ENCODE measurements at regions not wholly inside any gene's neighbourhood (a gene's known extent, or its start where the extent isn't known, plus 50 kb on each side); places are given as distances from the start of the nearest gene placed in this dataset.

DNA sequence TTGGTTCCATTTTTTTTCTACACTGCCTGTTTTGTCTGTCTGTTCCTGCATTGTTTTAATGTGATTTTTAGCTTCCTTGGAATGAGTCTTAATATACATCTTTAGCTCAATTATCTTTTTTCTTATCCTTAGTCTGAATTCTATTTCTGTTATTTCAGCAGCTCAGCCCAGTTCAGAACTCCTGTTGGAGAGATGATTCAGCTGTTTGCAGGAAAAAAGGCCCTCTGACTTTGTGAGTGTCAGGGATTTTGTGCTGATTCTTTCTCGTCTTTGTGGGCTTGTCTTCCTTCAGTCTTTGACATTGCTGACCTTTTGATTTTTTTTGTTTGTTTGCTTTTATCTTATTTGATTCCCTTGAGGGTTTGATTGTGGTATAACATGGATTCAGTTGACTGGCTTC, 343.2 kb upstream of the TRAM1L1 start:
- Histone ChIP-seq H3K4me1 (ENCODE audit: insufficient read depth, poor library complexity, severe bottlenecking) (no peaks in the 10 kb centered on the region), H3K36me3 (ENCODE audit: low read depth) (no peaks in the 10 kb centered on the region), H3K9me3 (ENCODE audit: severe bottlenecking) (no peaks in the 10 kb centered on the region), H3K27me3 (ENCODE audit: insufficient read depth, poor library complexity, severe bottlenecking) (no peaks in the 10 kb centered on the region), H3K4me3 (ENCODE audit: severe bottlenecking) (no peak overlapping the region), H3K27ac (ENCODE audit: poor library complexity, severe bottlenecking) (no peak overlapping the region)
- DNase-seq (ENCODE audit: low spot score), result no peak
- TF ChIP-seq, protein P1, sequence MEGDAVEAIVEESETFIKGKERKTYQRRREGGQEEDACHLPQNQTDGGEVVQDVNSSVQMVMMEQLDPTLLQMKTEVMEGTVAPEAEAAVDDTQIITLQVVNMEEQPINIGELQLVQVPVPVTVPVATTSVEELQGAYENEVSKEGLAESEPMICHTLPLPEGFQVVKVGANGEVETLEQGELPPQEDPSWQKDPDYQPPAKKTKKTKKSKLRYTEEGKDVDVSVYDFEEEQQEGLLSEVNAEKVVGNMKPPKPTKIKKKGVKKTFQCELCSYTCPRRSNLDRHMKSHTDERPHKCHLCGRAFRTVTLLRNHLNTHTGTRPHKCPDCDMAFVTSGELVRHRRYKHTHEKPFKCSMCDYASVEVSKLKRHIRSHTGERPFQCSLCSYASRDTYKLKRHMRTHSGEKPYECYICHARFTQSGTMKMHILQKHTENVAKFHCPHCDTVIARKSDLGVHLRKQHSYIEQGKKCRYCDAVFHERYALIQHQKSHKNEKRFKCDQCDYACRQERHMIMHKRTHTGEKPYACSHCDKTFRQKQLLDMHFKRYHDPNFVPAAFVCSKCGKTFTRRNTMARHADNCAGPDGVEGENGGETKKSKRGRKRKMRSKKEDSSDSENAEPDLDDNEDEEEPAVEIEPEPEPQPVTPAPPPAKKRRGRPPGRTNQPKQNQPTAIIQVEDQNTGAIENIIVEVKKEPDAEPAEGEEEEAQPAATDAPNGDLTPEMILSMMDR (IDR thresholded peaks at IDR 0.05; ENCODE audit: poor library complexity, severe bottlenecking), result no peak
- no peak for ATAC-seq (ENCODE audit: low read depth)

DNA sequence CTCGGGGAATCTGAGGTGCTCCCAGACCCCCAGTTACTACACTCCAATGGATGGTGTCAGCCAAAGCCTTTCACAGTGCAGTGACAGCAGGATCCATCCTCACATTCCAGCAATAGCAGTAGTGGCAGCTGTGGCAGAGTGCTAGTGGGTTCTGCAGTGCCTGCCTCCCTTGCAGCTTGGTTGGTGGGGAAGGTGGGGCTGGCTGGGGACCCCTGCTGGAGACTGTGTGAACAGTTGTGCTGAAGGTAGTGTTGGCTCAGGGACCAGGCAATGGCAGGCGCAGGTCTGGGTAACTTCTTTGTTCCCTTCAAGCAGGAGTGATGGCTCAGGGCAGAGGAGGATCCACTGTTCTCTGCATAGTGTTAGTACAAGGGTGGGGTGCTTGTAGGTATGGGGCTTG, 343.7 kb upstream of the TRAM1L1 start:
- no peaks in the 10 kb centered on the region for H3K9me3 ChIP-seq (ENCODE audit: severe bottlenecking)
- DNase-seq (ENCODE audit: low spot score) (no peak), ATAC-seq (ENCODE audit: low read depth) (no peak)
- H3K4me3 ChIP-seq (ENCODE audit: severe bottlenecking), result no peak overlapping the region
- H3K27me3 ChIP-seq (ENCODE audit: insufficient read depth, poor library complexity, severe bottlenecking), result no peaks in the 10 kb centered on the region
- TF ChIP-seq, protein P1 (IDR thresholded peaks at IDR 0.05; ENCODE audit: poor library complexity, severe bottlenecking), result no peak
- no peaks in the 10 kb centered on the region for H3K4me1 ChIP-seq (ENCODE audit: insufficient read depth, poor library complexity, severe bottlenecking)
- no peaks in the 10 kb centered on the region for H3K36me3 ChIP-seq (ENCODE audit: low read depth)
- no peak overlapping the region for H3K27ac ChIP-seq (ENCODE audit: poor library complexity, severe bottlenecking)

DNA sequence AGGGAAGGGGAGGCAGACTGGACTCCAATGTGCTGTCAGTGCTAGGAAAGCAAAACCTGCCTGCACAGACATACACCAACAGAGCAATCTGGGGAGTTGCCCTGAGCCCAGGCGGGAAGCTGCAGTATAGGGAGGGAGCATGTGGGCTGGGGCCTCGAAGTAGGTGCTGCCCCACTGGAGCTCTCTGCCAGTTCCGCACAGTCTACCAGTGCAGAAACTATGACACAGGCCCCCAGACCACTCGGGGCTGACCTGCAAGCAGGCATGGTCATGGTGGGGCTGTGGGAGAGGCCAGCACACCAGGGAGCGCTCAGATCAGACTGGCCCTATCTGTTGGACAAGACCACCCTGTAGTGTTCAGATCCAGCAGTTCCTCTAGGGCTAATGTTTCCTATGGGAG, 344.1 kb upstream of the TRAM1L1 start:
- no peak overlapping the region for H3K4me3 ChIP-seq (ENCODE audit: severe bottlenecking)
- TF ChIP-seq, protein P1 (IDR thresholded peaks at IDR 0.05; ENCODE audit: poor library complexity, severe bottlenecking), result no peak
- ATAC-seq (ENCODE audit: low read depth) (no peak), DNase-seq (ENCODE audit: low spot score) (peak; percentile 16)
- H3K27me3 ChIP-seq (ENCODE audit: insufficient read depth, poor library complexity, severe bottlenecking), result no peaks in the 10 kb centered on the region
- H3K36me3 ChIP-seq (ENCODE audit: low read depth), result no peaks in the 10 kb centered on the region
- no peak overlapping the region for H3K27ac ChIP-seq (ENCODE audit: poor library complexity, severe bottlenecking)
- H3K9me3 ChIP-seq (ENCODE audit: severe bottlenecking), result no peaks in the 10 kb centered on the region
- no peaks in the 10 kb centered on the region for H3K4me1 ChIP-seq (ENCODE audit: insufficient read depth, poor library complexity, severe bottlenecking)

DNA sequence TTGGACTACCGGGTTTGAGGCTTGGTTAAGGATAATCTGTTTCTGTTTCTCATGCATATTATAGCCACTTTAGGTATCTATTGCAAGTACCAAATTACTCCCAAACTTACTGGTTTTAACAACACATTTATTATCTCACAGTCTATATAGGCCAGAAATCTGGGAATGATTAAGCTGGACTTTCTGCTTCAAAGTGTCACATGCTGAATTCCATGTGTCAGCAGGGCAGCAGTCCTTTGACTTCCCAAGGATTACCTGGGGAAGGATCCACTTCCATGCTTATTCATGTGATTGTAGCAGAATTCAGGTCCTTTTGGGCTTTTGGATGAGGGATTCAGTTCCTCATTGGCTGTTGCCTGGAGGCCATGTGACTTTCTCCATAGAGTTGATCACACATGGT, 349.0 kb upstream of the TRAM1L1 start:
- no peak overlapping the region for H3K4me3 ChIP-seq (ENCODE audit: severe bottlenecking)
- no peaks in the 10 kb centered on the region for H3K36me3 ChIP-seq (ENCODE audit: low read depth)
- ATAC-seq (ENCODE audit: low read depth), result no peak
- H3K4me1 ChIP-seq (ENCODE audit: insufficient read depth, poor library complexity, severe bottlenecking), result no peaks in the 10 kb centered on the region
- no peak overlapping the region for H3K27ac ChIP-seq (ENCODE audit: poor library complexity, severe bottlenecking)
- H3K27me3 ChIP-seq (ENCODE audit: insufficient read depth, poor library complexity, severe bottlenecking), result no peaks in the 10 kb centered on the region
- DNase-seq (ENCODE audit: low spot score), result no peak
- H3K9me3 ChIP-seq (ENCODE audit: severe bottlenecking), result no peaks in the 10 kb centered on the region
- TF ChIP-seq, protein P1 (IDR thresholded peaks at IDR 0.05; ENCODE audit: poor library complexity, severe bottlenecking), result no peak

DNA sequence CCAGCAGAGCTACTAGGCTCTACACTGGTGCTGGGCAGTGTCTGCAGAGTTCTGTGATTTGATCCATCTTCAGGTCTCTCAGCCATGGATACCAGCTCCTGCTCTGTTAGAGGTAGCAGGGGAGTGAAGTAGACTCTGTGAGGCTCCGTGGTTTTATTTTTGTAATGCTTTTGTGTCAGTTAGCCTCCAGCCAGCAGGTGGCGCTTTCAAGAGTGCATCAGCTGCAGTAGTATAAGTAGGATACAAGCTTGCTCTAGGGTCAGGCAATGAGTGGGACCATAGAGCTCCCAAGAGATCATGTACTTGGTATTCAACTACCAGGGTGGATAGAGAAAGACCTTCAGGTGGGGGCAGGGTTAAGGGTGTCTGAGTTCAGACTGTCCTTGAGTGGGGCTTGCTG, 362.5 kb upstream of the TRAM1L1 start:
- TF ChIP-seq, protein P1 (IDR thresholded peaks at IDR 0.05; ENCODE audit: poor library complexity, severe bottlenecking), result no peak
- no peak for ATAC-seq (ENCODE audit: low read depth)
- no peaks in the 10 kb centered on the region for H3K36me3 ChIP-seq (ENCODE audit: low read depth)

More for the DNA sequence above, 362.5 kb upstream of the TRAM1L1 start:
- no peak for DNase-seq (ENCODE audit: low spot score)
- no peak overlapping the region for H3K4me3 ChIP-seq (ENCODE audit: severe bottlenecking)
- H3K9me3 ChIP-seq (ENCODE audit: severe bottlenecking), result no peaks in the 10 kb centered on the region
- no peaks in the 10 kb centered on the region for H3K4me1 ChIP-seq (ENCODE audit: insufficient read depth, poor library complexity, severe bottlenecking)
- H3K27me3 ChIP-seq (ENCODE audit: insufficient read depth, poor library complexity, severe bottlenecking), result no peaks in the 10 kb centered on the region
- no peak overlapping the region for H3K27ac ChIP-seq (ENCODE audit: poor library complexity, severe bottlenecking)
